Epithelial cell of proximal tubule (primary cell): ENCODE measurements at regions not wholly inside any gene's neighbourhood (a gene's known extent, or its start where the extent isn't known, plus 50 kb on each side); places are given as distances from the start of the nearest gene placed in this dataset.

Experiments
- DNase-seq: peaks from one replicate; pipeline ENCODE4 v3.0.0-alpha.2; 2011; ENCODE audit warnings: low read depth
- H3K4me3 ChIP-seq: 2 replicates; pipeline ENCODE4 v1.5.1; 2011; ENCODE audit warnings: low read depth, mild to moderate bottlenecking, low read length
- TF ChIP-seq, protein P1 (sequence below): conservative IDR thresholded peaks from 2 replicates; pipeline ENCODE4 v1.5.1; 2012; ENCODE audit warnings: low read depth, mild to moderate bottlenecking, low read length

DNA sequence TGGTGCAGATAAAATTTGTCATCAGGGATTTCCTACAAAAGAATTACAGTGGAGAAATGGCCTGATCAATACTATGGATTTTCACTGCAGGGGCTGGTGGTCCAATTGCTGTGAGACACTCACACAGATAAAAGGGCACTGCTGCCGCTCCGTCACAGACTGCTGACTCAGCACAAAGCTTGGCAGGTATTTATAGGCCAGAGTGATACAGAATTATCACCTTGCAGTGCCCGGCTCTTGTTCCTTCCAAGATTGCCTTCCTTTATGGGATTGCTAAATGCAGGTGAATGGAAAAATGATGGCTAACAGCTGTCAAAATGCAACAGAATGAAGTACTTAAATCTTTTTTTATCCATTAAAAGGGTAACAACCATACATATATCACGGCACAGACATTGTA lies 247.8 kb upstream of the ZFP64 start:
- TF ChIP-seq, protein P1, sequence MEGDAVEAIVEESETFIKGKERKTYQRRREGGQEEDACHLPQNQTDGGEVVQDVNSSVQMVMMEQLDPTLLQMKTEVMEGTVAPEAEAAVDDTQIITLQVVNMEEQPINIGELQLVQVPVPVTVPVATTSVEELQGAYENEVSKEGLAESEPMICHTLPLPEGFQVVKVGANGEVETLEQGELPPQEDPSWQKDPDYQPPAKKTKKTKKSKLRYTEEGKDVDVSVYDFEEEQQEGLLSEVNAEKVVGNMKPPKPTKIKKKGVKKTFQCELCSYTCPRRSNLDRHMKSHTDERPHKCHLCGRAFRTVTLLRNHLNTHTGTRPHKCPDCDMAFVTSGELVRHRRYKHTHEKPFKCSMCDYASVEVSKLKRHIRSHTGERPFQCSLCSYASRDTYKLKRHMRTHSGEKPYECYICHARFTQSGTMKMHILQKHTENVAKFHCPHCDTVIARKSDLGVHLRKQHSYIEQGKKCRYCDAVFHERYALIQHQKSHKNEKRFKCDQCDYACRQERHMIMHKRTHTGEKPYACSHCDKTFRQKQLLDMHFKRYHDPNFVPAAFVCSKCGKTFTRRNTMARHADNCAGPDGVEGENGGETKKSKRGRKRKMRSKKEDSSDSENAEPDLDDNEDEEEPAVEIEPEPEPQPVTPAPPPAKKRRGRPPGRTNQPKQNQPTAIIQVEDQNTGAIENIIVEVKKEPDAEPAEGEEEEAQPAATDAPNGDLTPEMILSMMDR, result no peak
- DNase-seq, result no peak
- no peak overlapping the region for H3K4me3 ChIP-seq

DNA sequence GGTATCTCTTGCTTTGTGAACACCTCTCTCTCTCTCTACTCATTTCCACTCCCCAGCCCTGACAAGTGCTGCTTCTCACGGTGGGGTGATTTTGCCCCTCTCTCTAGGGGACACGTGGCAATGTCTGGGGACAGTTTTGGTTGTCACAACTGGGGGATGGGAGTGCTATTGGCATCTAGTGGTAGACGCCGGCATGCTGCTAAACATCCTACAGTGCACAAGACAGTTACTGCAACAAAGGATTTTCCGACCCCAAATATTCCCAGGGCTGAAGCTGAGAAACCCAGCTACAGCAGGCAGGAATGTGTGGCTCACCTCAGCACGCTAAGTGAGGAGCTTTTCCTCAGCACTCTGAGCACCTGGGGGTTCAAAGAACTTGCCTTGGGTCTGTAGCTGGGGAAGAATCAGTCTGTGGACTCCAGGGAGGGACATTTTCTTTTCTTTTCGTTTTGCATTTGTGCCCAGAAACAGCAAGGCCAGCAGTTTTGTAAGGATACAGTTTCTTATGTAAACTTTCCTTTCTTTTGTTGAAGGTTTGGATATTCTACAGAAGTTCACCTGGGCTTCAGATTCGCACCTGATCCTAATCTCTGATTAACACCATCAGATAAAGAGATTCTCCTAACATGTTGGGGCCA lies 246.9 kb upstream of the ZFP64 start:
- no peak overlapping the region for H3K4me3 ChIP-seq
- no peak for DNase-seq
- TF ChIP-seq, protein P1, result no peak

DNA sequence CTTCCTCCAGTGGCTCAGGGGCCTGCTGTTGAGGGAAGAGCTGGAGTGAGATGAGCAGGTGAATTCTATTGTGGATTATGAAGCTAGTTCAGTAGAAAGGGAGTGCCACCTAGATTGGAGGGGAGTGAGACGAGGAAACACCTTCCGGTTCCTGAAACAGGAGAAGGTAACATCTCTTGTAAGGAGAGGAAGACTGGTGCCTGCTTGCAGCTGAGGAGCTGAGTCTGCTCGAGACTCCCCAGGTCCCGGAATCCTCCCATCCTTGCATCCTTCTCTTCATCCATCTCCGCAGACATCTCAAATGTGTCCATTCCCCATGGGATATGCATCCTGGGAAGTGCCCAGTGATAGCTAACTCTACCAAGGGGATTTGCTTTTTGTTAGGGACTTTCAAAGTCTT lies 242.9 kb upstream of the ZFP64 start:
- DNase-seq, result no peak
- no peak overlapping the region for H3K4me3 ChIP-seq
- TF ChIP-seq, protein P1, result no peak

DNA sequence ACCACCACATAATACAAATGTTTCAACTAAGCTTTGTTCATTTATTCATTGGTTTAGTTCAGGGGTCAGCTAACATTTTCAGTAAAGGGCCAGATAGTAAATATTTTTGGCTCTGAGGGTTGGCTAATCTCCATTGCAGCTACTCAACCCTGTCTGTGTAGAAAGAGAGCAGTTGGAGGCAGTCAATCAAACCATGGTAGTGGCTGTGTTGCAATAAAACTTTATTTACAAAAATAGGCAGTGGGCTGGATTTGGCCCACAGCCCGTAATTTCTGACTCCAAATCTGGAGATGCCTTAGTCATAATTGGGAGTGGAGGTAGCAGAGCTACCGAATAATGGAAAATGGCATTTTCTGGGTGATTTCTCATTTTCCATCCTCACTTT lies 242.5 kb upstream of the ZFP64 start:
- no peak for DNase-seq
- no peak overlapping the region for H3K4me3 ChIP-seq
- TF ChIP-seq, protein P1, result no peak

DNA sequence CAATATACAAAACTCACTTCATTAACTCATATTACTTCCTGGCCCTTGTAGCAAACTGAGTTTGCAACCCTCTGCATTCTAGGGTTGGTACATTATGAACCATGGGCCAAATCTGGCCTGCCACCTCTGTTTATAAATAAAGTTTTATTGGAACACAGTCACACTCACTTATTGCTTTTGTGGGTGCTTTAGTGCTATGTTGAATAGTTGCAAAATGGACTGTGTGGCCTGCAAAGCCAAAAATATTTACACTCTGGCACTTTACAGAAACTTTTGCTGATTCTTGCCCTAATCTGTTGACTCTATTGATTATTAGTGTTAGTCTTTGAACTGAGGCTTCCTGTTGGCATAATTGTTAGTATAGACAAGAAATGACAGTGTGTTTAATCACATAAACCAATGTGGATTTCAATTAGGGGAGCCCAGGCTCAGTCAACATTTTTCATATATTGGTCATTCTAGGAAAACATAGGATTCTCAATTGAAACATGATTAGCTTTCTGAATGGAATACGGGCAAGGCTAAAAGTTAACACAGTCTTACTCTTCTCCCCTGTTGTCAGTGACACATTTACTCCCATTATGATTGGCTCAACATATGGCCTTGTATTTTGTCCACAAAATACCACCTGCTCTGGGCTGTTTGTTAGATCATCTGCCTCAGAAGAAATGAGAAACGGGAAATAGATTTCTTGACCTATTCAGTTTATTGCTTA lies 241.9 kb upstream of the ZFP64 start:
- TF ChIP-seq, protein P1, result no peak
- no peak for DNase-seq
- H3K4me3 ChIP-seq, result no peak overlapping the region

DNA sequence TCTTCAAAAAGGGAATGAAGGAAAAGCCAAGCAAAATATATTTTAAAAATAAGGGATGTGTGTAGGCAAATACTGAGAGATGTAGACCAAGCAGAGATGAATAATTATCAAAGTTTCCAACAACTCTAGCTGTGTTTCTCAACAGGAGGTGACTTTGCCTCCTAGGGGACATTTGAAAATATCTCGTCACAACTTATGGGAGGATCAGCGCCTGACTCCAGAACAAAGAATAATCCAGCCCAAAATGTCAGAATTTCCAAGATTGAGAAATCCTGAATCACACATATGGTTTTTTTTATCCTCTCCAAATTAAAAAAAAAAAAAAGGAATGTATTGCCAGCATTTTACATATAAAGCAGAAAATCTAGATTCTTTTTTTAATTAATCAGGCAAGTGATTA lies 241.2 kb upstream of the ZFP64 start:
- TF ChIP-seq, protein P1, result no peak
- DNase-seq, result no peak
- H3K4me3 ChIP-seq, result no peak overlapping the region

DNA sequence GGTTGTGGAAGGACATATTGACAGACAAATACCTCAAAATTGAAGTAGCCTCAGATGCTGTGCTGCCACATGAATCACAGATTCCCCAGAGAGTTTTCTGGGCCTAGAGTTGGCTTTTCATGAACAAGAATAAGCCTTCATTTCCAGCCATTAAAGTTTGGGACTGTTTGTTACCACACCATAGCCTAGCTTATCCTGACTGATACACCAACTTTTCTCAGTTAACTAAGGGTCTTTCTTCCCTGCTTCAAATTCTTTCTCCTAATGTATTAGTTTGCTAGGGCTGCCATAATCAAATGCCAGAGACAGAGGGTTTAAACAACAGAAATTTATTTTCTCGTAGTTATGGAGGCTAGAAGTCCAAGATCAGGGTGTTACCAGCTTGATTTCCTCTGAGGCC lies 237.4 kb upstream of the ZFP64 start:
- TF ChIP-seq, protein P1, result no peak
- DNase-seq, result no peak
- no peak overlapping the region for H3K4me3 ChIP-seq
